HEK293T (cell line): ENCODE measurements at regions not wholly inside any gene's neighbourhood (a gene's known extent, or its start where the extent isn't known, plus 50 kb on each side); places are given as distances from the start of the nearest gene placed in this dataset.
"Not testable (repeated sequence)": the region's sequence is repeated elsewhere in the genome, so short reads cannot be mapped to it uniquely, and the experiment has no call there.

ENCODE experiments used
- ARNT ChIP-seq: fragments of 450-650 bp; IDR thresholded peaks from 2 replicates; pipeline ENCODE4 v1.6.1; 2017; ENCODE audit warnings: mild to moderate bottlenecking
- BHLHE40 ChIP-seq: fragments of 450-650 bp; IDR thresholded peaks from 2 replicates; pipeline ENCODE4 v1.6.1; 2016; ENCODE audit warnings: mild to moderate bottlenecking, moderate library complexity, borderline replicate concordance
- ELF4 ChIP-seq: fragments of 450-650 bp; IDR thresholded peaks from 2 replicates; pipeline ENCODE4 v1.6.1; 2017; ENCODE audit warnings: antibody characterized with exemption
- FOXA1 ChIP-seq: fragments of 450-650 bp; IDR thresholded peaks from 2 replicates; pipeline ENCODE4 v1.6.1; 2016; ENCODE audit warnings: mild to moderate bottlenecking
- FOXK2 ChIP-seq: fragments of 450-650 bp; IDR thresholded peaks from 2 replicates; pipeline ENCODE4 v1.6.1; 2016; ENCODE audit warnings: mild to moderate bottlenecking
- FOXM1 ChIP-seq: fragments of 450-650 bp; IDR thresholded peaks from 2 replicates; pipeline ENCODE4 v1.6.1; 2017; ENCODE audit warnings: mild to moderate bottlenecking, borderline replicate concordance
- HDGF ChIP-seq: fragments of 450-650 bp; IDR thresholded peaks from 2 replicates; pipeline ENCODE4 v1.6.1; 2017; ENCODE audit warnings: antibody characterized with exemption, borderline replicate concordance
- L3MBTL2 ChIP-seq: fragments of 450-650 bp; conservative IDR thresholded peaks from 2 replicates; pipeline ENCODE4 v1.6.1; 2016; ENCODE audit warnings: mild to moderate bottlenecking
- SP1 ChIP-seq: fragments of 450-650 bp; IDR thresholded peaks from 2 replicates; pipeline ENCODE4 v1.6.1; 2017
- TARDBP ChIP-seq: fragments of 450-650 bp; IDR thresholded peaks from 2 replicates; pipeline ENCODE4 v1.6.1; 2016
- ZNF384 ChIP-seq: fragments of 450-650 bp; IDR thresholded peaks from 2 replicates; pipeline ENCODE4 v1.6.1; 2016
- TF ChIP-seq, protein P1 (sequence below): fragments of 450-650 bp; IDR thresholded peaks from 2 replicates; pipeline ENCODE4 v1.6.1; 2016

GRCh38 chr1:60840476-60840875, 241.9 kb upstream of the NFIA start:
- TF ChIP-seq TARDBP, SP1, ARNT, FOXK2, ZNF384, FOXA1, BHLHE40, L3MBTL2, ELF4, FOXM1, HDGF: not testable (repeated sequence)
- TF ChIP-seq, protein P1, sequence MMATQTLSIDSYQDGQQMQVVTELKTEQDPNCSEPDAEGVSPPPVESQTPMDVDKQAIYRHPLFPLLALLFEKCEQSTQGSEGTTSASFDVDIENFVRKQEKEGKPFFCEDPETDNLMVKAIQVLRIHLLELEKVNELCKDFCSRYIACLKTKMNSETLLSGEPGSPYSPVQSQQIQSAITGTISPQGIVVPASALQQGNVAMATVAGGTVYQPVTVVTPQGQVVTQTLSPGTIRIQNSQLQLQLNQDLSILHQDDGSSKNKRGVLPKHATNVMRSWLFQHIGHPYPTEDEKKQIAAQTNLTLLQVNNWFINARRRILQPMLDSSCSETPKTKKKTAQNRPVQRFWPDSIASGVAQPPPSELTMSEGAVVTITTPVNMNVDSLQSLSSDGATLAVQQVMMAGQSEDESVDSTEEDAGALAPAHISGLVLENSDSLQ = not testable (repeated sequence)
